ENCODE measurements at regions not wholly inside any gene's neighbourhood (a gene's known extent, or its start where the extent isn't known, plus 50 kb on each side); places are given as distances from the start of the nearest gene placed in this dataset.
"Not testable (repeated sequence)": the region's sequence is repeated elsewhere in the genome, so short reads cannot be mapped to it uniquely, and the experiment has no call there.

DNA sequence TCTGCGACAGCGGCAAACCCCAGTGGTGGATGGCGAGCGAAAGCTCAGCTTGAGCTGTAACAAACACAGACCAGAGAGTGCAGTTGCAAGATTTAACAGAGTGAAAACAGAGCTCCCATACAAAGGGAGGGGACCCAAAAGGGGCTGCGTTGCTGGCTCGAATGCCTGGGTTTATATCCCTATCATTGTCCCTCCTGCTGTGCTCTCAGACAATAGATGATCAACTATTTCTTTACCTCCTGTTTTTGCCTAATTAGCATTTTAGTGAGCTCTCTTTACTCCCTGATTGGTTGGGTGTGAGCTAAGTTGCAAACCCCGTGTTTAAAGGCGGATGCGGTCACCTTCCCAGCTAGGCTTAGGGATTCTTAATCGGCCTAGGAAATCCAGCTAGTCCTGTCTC, 1304.4 kb downstream of the ROBO2 start:
- TF ChIP-seq EZH2 (IDR thresholded peaks at IDR 0.05; ENCODE audit: insufficient read depth, poor library complexity, severe bottlenecking); EZH2phosphoT487 (IDR thresholded peaks at IDR 0.05; ENCODE audit: insufficient read depth, low read depth): not testable (repeated sequence)

Data from GM23248 (cell line).